ENCODE measurements at regions not wholly inside any gene's neighbourhood (a gene's known extent, or its start where the extent isn't known, plus 50 kb on each side); places are given as distances from the start of the nearest gene placed in this dataset.

DNA sequence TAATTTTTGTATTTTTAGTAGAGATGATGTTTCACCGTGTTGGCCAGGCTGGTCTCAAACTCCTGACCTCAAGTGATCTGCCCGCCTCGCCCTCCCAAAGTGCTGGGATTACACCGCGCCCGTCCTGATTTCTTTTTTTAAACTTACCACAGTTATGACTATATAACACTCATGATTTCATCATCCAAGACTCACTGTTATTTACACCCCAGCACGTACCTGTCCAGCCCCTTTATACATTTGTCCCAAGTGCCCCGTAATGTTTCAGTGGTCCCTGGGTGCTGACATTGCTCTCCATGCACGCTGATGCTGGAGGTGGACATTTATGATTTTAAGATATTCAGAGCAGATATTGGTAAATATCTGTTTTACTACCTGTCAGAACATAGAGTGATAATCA lies 219.9 kb upstream of the GMDS start:
- Histone ChIP-seq H3K4me2 (ENCODE audit: low read length) (no peak overlapping the region), H3K27me3 (ENCODE audit: insufficient read depth, low read length) (peaks cover 24% of the 10 kb centered on the region; the same call in 1 of the 2 replicates), H3K4me3 (replicated peaks in 1 of 2; ENCODE audit: low read depth in 1 of 2, low read length in 2 of 2) (no peak overlapping the region), H3K9me3 (ENCODE audit: control insufficient read depth in 1 of 2, insufficient read depth in 1 of 2, low read depth in 1 of 2, low read length in 2 of 2) (no peaks in the 10 kb centered on the region), H3K9me2 (ENCODE audit: insufficient read depth) (no peaks in the 10 kb centered on the region), H2AFZ (ENCODE audit: low read depth, low read length, poor library complexity, severe bottlenecking) (no peak overlapping the region), H3K9ac (ENCODE audit: low read length) (no peak overlapping the region), H3K27ac (ENCODE audit: low read depth, low read length) (no peak overlapping the region), H3K4me1 (ENCODE audit: control insufficient read depth in 1 of 2, insufficient read depth in 2 of 2, low read length in 2 of 2) (no peaks in the 10 kb centered on the region), H4K20me1 (ENCODE audit: insufficient read depth) (no peaks in the 10 kb centered on the region), H3K79me2 (ENCODE audit: insufficient read depth, low read length) (no peaks in the 10 kb centered on the region), H3K36me3 (ENCODE audit: control insufficient read depth in 1 of 2, insufficient read depth in 2 of 2, low read length in 2 of 2) (no peaks in the 10 kb centered on the region)
- DNase-seq (ENCODE audit: low read depth, low spot score): no peak
- intact Hi-C loops (cut with micrococcal nuclease): no loop called here
- CTCF ChIA-PET: no interaction called here
- TF ChIP-seq FOSL1 (IDR thresholded peaks at IDR 0.05; ENCODE audit: low read depth): no peak
- TF ChIP-seq EGR1 (IDR thresholded peaks at IDR 0.05; ENCODE audit: low read depth): no peak
- TF ChIP-seq ZNF274 (IDR thresholded peaks at IDR 0.05; ENCODE audit: low read depth, low read length): no peak
- TF ChIP-seq, protein P1, sequence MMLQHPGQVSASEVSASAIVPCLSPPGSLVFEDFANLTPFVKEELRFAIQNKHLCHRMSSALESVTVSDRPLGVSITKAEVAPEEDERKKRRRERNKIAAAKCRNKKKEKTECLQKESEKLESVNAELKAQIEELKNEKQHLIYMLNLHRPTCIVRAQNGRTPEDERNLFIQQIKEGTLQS (IDR thresholded peaks at IDR 0.05): no peak
- no peak for TF ChIP-seq SP1 (IDR thresholded peaks at IDR 0.05; ENCODE audit: low read depth)
- no peak for TF ChIP-seq POLR2A (IDR thresholded peaks at IDR 0.05; ENCODE audit: borderline replicate concordance, extremely low read depth, insufficient read depth, insufficient read length)
- no peak for TF ChIP-seq EZH2phosphoT487 (IDR thresholded peaks at IDR 0.05; ENCODE audit: borderline replicate concordance)
- TF ChIP-seq SIN3A (IDR thresholded peaks at IDR 0.05; ENCODE audit: low read depth): no peak
- TF ChIP-seq JUND (IDR thresholded peaks at IDR 0.05): no peak
- ATAC-seq: no peak
- POLR2A ChIA-PET: no interaction called here
- BruUV-seq (replicated peaks): no TSS peak
- RAD21 ChIA-PET (ENCODE audit: low non-redundant PET in 1 of 2, low total read pairs in 2 of 2, uncharacterized antibody in 2 of 2, unreplicated experiment in 2 of 2): no interaction called here

DNA sequence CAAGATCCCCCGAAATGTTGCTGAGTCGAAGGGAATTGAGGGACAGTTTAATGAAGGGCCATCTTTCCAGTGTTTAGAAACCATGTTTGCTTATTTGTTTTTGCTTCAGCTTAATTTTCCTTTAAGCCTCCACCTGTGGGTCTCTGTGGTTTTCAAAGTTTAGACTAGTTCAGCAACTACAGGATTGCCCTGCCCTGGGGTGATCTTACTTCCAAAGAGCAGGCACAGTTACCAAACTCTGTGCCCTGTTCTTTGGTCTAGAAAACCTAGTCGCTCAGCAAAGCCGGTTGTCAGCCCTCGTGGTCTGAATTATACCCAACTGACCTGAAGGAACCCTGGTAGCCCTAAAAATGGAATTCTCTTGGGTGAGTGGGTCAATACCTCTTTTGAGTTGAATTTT lies 219.2 kb upstream of the GMDS start:
- ChIA-PET CTCF (no interaction called here), RAD21 (ENCODE audit: low non-redundant PET in 1 of 2, low total read pairs in 2 of 2, uncharacterized antibody in 2 of 2, unreplicated experiment in 2 of 2) (no interaction called here), POLR2A (no interaction called here)
- BruUV-seq (replicated peaks): no TSS peak
- H3K9ac ChIP-seq (ENCODE audit: low read length): no peak overlapping the region
- no peaks in the 10 kb centered on the region for H3K36me3 ChIP-seq (ENCODE audit: control insufficient read depth in 1 of 2, insufficient read depth in 2 of 2, low read length in 2 of 2)
- H2AFZ ChIP-seq (ENCODE audit: low read depth, low read length, poor library complexity, severe bottlenecking): no peak overlapping the region
- H3K4me3 ChIP-seq (replicated peaks in 1 of 2; ENCODE audit: low read depth in 1 of 2, low read length in 2 of 2): no peak overlapping the region
- H3K9me3 ChIP-seq (ENCODE audit: control insufficient read depth in 1 of 2, insufficient read depth in 1 of 2, low read depth in 1 of 2, low read length in 2 of 2): no peaks in the 10 kb centered on the region
- no peaks in the 10 kb centered on the region for H3K9me2 ChIP-seq (ENCODE audit: insufficient read depth)
- no peaks in the 10 kb centered on the region for H4K20me1 ChIP-seq (ENCODE audit: insufficient read depth)
- intact Hi-C loops (cut with micrococcal nuclease): no loop called here
- ATAC-seq (no peak), DNase-seq (ENCODE audit: low read depth, low spot score) (no peak)
- TF ChIP-seq EGR1 (IDR thresholded peaks at IDR 0.05; ENCODE audit: low read depth) (no peak), CEBPB (IDR thresholded peaks at IDR 0.05; ENCODE audit: low read depth) (no peak), ZFX (IDR thresholded peaks at IDR 0.05) (no peak), CBX3 (IDR thresholded peaks at IDR 0.05; ENCODE audit: low read depth) (no peak), JUND (IDR thresholded peaks at IDR 0.05) (no peak), SRF (IDR thresholded peaks at IDR 0.05; ENCODE audit: low read depth) (no peak)
- TF ChIP-seq, protein P2, sequence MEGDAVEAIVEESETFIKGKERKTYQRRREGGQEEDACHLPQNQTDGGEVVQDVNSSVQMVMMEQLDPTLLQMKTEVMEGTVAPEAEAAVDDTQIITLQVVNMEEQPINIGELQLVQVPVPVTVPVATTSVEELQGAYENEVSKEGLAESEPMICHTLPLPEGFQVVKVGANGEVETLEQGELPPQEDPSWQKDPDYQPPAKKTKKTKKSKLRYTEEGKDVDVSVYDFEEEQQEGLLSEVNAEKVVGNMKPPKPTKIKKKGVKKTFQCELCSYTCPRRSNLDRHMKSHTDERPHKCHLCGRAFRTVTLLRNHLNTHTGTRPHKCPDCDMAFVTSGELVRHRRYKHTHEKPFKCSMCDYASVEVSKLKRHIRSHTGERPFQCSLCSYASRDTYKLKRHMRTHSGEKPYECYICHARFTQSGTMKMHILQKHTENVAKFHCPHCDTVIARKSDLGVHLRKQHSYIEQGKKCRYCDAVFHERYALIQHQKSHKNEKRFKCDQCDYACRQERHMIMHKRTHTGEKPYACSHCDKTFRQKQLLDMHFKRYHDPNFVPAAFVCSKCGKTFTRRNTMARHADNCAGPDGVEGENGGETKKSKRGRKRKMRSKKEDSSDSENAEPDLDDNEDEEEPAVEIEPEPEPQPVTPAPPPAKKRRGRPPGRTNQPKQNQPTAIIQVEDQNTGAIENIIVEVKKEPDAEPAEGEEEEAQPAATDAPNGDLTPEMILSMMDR (IDR thresholded peaks at IDR 0.05 in 2 of 3, conservative IDR thresholded peaks at IDR 0.05 in 1 of 3; ENCODE audit: borderline replicate concordance in 1 of 3, insufficient read depth in 1 of 3, low read depth in 2 of 3, low read length in 2 of 3): no peak
- TF ChIP-seq, protein P3, sequence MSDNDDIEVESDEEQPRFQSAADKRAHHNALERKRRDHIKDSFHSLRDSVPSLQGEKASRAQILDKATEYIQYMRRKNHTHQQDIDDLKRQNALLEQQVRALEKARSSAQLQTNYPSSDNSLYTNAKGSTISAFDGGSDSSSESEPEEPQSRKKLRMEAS (IDR thresholded peaks at IDR 0.05): no peak
- H3K27me3 ChIP-seq (ENCODE audit: insufficient read depth, low read length): peaks cover 20% of the 10 kb centered on the region; the same call in 1 of the 2 replicates
- no peak overlapping the region for H3K4me2 ChIP-seq (ENCODE audit: low read length)
- H3K4me1 ChIP-seq (ENCODE audit: control insufficient read depth in 1 of 2, insufficient read depth in 2 of 2, low read length in 2 of 2): no peaks in the 10 kb centered on the region
- no peaks in the 10 kb centered on the region for H3K79me2 ChIP-seq (ENCODE audit: insufficient read depth, low read length)
- H3K27ac ChIP-seq (ENCODE audit: low read depth, low read length): no peak overlapping the region

Data from HCT116 (cell line).